Brain microvascular endothelial cell (primary cell): ENCODE measurements at regions not wholly inside any gene's neighbourhood (a gene's known extent, or its start where the extent isn't known, plus 50 kb on each side); places are given as distances from the start of the nearest gene placed in this dataset.

Experiments
- DNase-seq: peaks from one replicate; pipeline ENCODE4 v3.0.0-alpha.2; 2020
- H3K27ac ChIP-seq: fragments of 250-450 bp; sonication (Bioruptor Pico); 2 replicates; pipeline ENCODE4 v1.5.1; 2020; ENCODE audit warnings: mild to moderate bottlenecking, moderate library complexity
- H3K27me3 ChIP-seq: fragments of 250-450 bp; sonication (Bioruptor Pico); replicated peaks from 2 replicates; pipeline ENCODE4 v1.5.1; 2020; ENCODE audit warnings: mild to moderate bottlenecking
- H3K36me3 ChIP-seq: fragments of 250-450 bp; sonication (Bioruptor Pico); replicated peaks from 2 replicates; pipeline ENCODE4 v1.5.1; 2020; ENCODE audit warnings: mild to moderate bottlenecking
- H3K4me3 ChIP-seq: 2 replicates; pipeline ENCODE4 v1.5.1; 2011; ENCODE audit warnings: low read depth, mild to moderate bottlenecking, control low read depth, low read length, moderate library complexity
- CTCF ChIP-seq: IDR thresholded peaks from 2 replicates; pipeline ENCODE4 v1.5.1; 2011; ENCODE audit warnings: low read depth, mild to moderate bottlenecking, moderate library complexity, low read length, control low read depth, inconsistent platforms; ENCODE audit errors: missing control alignments
- in situ Hi-C: cut with HindIII; loops from 2 replicates; pipeline ENCODE4 v1.10.0; 2017; ENCODE audit warnings: low sequenced_read_pairs, low pct_ligation_motif_present

GRCh38 chr16:65618931-65619330, 497.1 kb upstream of the CDH11 start:
- H3K4me3 ChIP-seq, result no peak overlapping the region
- no peak overlapping the region for H3K27ac ChIP-seq
- H3K27me3 ChIP-seq, result no peaks in the 10 kb centered on the region
- no peaks in the 10 kb centered on the region for H3K36me3 ChIP-seq
- in situ Hi-C loops, result no loop called here
- DNase-seq, result no peak
- TF ChIP-seq CTCF, result no peak

DNA sequence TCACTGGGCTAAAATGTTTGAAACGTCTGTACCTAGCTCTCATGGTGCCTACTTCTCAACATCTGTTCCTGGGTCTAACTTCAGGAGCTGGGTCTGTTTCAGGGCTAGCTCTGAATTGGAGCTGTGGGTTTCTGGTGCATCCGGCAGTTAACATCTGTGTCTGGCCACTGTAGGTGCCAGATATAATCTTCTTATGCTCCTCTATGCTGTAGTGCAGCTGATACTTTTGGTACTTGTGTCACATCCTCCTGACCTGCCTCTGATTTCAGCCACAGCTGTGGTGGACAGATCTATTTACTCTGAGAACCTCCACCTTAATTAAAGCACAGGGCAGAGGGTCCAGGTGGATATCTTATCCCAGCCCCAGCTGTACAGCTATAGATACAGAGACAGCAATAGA, 496.5 kb upstream of the CDH11 start:
- H3K36me3 ChIP-seq, result no peaks in the 10 kb centered on the region
- in situ Hi-C loops, result no loop called here
- no peak overlapping the region for H3K4me3 ChIP-seq
- no peak for DNase-seq
- H3K27me3 ChIP-seq, result no peaks in the 10 kb centered on the region
- no peak overlapping the region for H3K27ac ChIP-seq
- TF ChIP-seq CTCF, result no peak

DNA sequence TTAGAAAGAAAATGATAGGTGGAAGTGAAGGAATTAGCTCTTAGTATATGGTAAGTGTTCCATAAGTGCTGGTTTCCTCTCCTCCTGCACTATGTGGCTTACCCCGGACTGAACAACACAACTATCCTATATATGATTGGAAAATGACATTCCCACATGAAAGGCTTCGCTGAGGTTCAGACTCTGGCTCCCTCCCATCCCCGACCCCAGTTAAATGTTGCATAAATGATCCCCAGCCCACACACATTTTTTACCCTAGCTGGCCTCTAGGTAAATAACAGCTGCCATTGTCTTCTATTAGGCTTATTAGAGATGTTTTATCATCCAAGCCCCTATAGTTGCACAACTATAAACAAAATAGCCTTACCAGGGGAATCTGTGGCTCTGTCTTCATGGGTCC, 495.6 kb upstream of the CDH11 start:
- Histone ChIP-seq H3K27ac (no peak overlapping the region), H3K27me3 (no peaks in the 10 kb centered on the region), H3K36me3 (no peaks in the 10 kb centered on the region), H3K4me3 (no peak overlapping the region)
- in situ Hi-C loops, result no loop called here
- no peak for TF ChIP-seq CTCF
- DNase-seq, result no peak

DNA sequence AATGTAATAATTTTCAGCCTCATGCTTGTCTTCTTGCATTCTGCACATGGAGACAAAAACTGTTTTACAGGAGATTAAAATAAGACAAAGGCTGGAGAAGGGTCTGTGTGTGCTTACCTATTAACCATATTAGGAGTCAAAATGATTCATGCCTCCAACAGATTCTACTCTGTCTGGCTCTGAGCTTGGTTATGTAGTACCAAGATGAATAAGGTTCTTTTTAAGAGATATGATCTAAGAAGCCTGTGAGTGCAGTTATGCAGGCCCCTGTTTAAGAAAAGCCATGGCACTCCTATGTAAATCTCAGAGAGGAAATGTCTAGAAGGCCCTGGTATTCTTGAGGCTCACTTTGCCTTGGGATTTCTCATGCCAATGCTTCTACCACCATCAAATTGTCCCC, 486.6 kb upstream of the CDH11 start:
- H3K36me3 ChIP-seq, result no peaks in the 10 kb centered on the region
- H3K27me3 ChIP-seq, result no peaks in the 10 kb centered on the region
- TF ChIP-seq CTCF, result no peak
- in situ Hi-C loops, result no loop called here
- H3K27ac ChIP-seq, result no peak overlapping the region
- no peak for DNase-seq
- H3K4me3 ChIP-seq, result no peak overlapping the region

DNA sequence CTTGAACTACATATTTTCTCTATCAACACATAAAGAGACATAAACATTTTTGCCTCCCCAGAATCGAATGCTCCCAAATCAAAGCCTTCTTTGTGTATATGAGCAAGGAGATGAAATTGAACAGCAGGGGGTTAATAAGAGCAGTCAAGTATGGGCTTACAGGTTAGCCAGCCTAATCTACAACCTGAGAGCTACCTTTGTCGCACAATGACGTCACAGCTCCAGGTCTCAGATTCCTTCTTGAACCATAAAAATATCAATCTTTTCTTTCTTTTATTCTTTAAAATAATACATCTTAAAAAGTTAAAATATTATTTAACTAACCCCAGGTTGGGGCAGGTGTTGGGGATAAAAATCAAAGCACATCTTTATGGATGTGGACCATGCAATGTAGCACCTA, 482.9 kb upstream of the CDH11 start:
- in situ Hi-C loops, result no loop called here
- no peaks in the 10 kb centered on the region for H3K36me3 ChIP-seq
- DNase-seq, result no peak
- no peaks in the 10 kb centered on the region for H3K27me3 ChIP-seq
- no peak overlapping the region for H3K4me3 ChIP-seq
- TF ChIP-seq CTCF, result no peak
- no peak overlapping the region for H3K27ac ChIP-seq

- Histone ChIP-seq H3K4me3 (no peak overlapping the region), H3K36me3 (no peaks in the 10 kb centered on the region), H3K27ac (no peak overlapping the region), H3K27me3 (no peaks in the 10 kb centered on the region)
- TF ChIP-seq CTCF, result no peak
- peak; percentile 11 for DNase-seq
- in situ Hi-C loops, result no loop called here
These were observed 479.9 kb upstream of the CDH11 start for GRCh38 chr16:65601781-65602180.
